Body of pancreas (tissue), 4 donors: ENCODE measurements at regions not wholly inside any gene's neighbourhood (a gene's known extent, or its start where the extent isn't known, plus 50 kb on each side); places are given as distances from the start of the nearest gene placed in this dataset.

Experiments
- ATAC-seq: fragments of 150-250 bp; one replicate; pipeline ENCODE4 v1.9.1; 2016
- DNase-seq, 4 donors: peaks; one replicate each; pipeline ENCODE4 v3.0.0-alpha.2; 2019
- H3K27ac ChIP-seq, 4 donors: fragments of 200-600 bp; sonication (generic); 1 replicate in 3 of 4; 2 replicates in 1 of 4; pipeline versions ENCODE4 v1.5.1 to v1.6.1; 2016 to 2019; ENCODE audit warnings: mild to moderate bottlenecking in 1 of 4, mixed read lengths in 1 of 4, moderate library complexity in 1 of 4
- H3K27me3 ChIP-seq, 2 donors: fragments of 200-600 bp; sonication (generic); one replicate each; pipeline ENCODE4 v1.6.0; 2016; ENCODE audit warnings: mild to moderate bottlenecking in 1 of 2
- H3K36me3 ChIP-seq, 2 donors: fragments of 200-600 bp; sonication (generic); replicated peaks in 1 of 2; 2 replicates each; pipeline ENCODE4 v1.5.1; 2016; ENCODE audit warnings: low read depth in 2 of 2; ENCODE audit not compliant: insufficient read depth in 1 of 2
- H3K4me1 ChIP-seq: fragments of 200-600 bp; sonication (generic); one replicate; pipeline ENCODE4 v1.6.0; 2016
- H3K4me3 ChIP-seq, 2 donors: fragments of 200-600 bp; sonication (generic); 1 replicate in 1 of 2; 2 replicates in 1 of 2; pipeline ENCODE4 v1.5.1; 2016 to 2019
- H3K9me3 ChIP-seq, 3 donors: fragments of 200-600 bp; sonication (generic); 1 replicate in 2 of 3; 2 replicates in 1 of 3; pipeline ENCODE4 v1.5.1; 2016
- CTCF ChIP-seq, 7 experiments: fragments of 450-650 bp in 4 of 7; fragments of 200-600 bp in 3 of 7; sonication (generic) in 3 of 7; IDR thresholded peaks; one replicate each; pipeline ENCODE4 v1.5.1; 2016 to 2019; ENCODE audit warnings: antibody characterized with exemption in 7 of 7
- POLR2A ChIP-seq, 3 donors: fragments of 450-650 bp; IDR thresholded peaks; one replicate each; pipeline ENCODE4 v1.6.1; 2016; ENCODE audit warnings: antibody characterized with exemption in 3 of 3, mild to moderate bottlenecking in 2 of 3
- WGBS, 2 donors: methylation state at CpG; one replicate each; pipeline ENCODE4 v1.1.5; 2017; 5-methylcytosine and 5-hydroxymethylcytosine counted together
- intact Hi-C: fragments of 100-400 bp; cut with DNase I; formaldehyde crosslinking; loops from one replicate; pipeline ENCODE4 v1.15.1; 2023

- DNase-seq (no peak), ATAC-seq (no peak)
- Histone ChIP-seq H3K27me3 (no peaks in the 10 kb centered on the region), H3K36me3 (no peaks in the 10 kb centered on the region), H3K9me3 (no peaks in the 10 kb centered on the region), H3K27ac (no peak overlapping the region), H3K4me3 (no peak overlapping the region), H3K4me1 (no peaks in the 10 kb centered on the region)
- TF ChIP-seq CTCF (IDR thresholded peaks at IDR 0.05) (no peak), POLR2A (IDR thresholded peaks at IDR 0.05) (no peak)
- intact Hi-C loops: no loop called here
- WGBS, 2 donors: 53 to 63% methylated on average over 9 of the region's 9 CpGs
Measured at GRCh38 chr20:51165131-51165530, 142.2 kb upstream of the KCNG1 start.

GRCh38 chr20:51164731-51165130 lies 141.8 kb upstream of the KCNG1 start:
- WGBS, 2 donors: 50 to 51% methylated on average over 2 of the region's 2 CpGs
- TF ChIP-seq CTCF (IDR thresholded peaks at IDR 0.05) (no peak), POLR2A (IDR thresholded peaks at IDR 0.05) (no peak)
- H3K27ac ChIP-seq: no peak overlapping the region
- H3K9me3 ChIP-seq: no peaks in the 10 kb centered on the region
- no peaks in the 10 kb centered on the region for H3K36me3 ChIP-seq
- ATAC-seq (no peak), DNase-seq (no peak)
- no peak overlapping the region for H3K4me3 ChIP-seq
- intact Hi-C loops: no loop called here
- H3K4me1 ChIP-seq: no peaks in the 10 kb centered on the region
- no peaks in the 10 kb centered on the region for H3K27me3 ChIP-seq

GRCh38 chr20:51163996-51164600 lies 141.2 kb upstream of the KCNG1 start:
- 63 to 68% methylated on average over 11 to 13 of the region's 13 CpGs for WGBS, 2 donors
- Histone ChIP-seq H3K27me3 (no peaks in the 10 kb centered on the region), H3K27ac (no peak overlapping the region), H3K4me3 (no peak overlapping the region), H3K4me1 (no peaks in the 10 kb centered on the region), H3K9me3 (no peaks in the 10 kb centered on the region), H3K36me3 (no peaks in the 10 kb centered on the region)
- DNase-seq: no peak
- TF ChIP-seq POLR2A (IDR thresholded peaks at IDR 0.05) (no peak), CTCF (IDR thresholded peaks at IDR 0.05) (no peak)
- no peak for ATAC-seq
- intact Hi-C loops: no loop called here

- TF ChIP-seq CTCF (IDR thresholded peaks at IDR 0.05) (no peak), POLR2A (IDR thresholded peaks at IDR 0.05) (no peak)
- no peak for DNase-seq
- no peaks in the 10 kb centered on the region for H3K27me3 ChIP-seq
- no peak overlapping the region for H3K27ac ChIP-seq
- no peaks in the 10 kb centered on the region for H3K4me1 ChIP-seq
- intact Hi-C loops: no loop called here
- ATAC-seq: no peak
- 47 to 69% methylated on average over 6 of the region's 6 CpGs for WGBS, 2 donors
- H3K36me3 ChIP-seq: no peaks in the 10 kb centered on the region
- no peak overlapping the region for H3K4me3 ChIP-seq
- H3K9me3 ChIP-seq: no peaks in the 10 kb centered on the region
Measured at GRCh38 chr20:51162015-51162414, 139.1 kb upstream of the KCNG1 start.

- no peaks in the 10 kb centered on the region for H3K36me3 ChIP-seq
- 48 to 55% methylated on average over 5 to 6 of the region's 6 CpGs for WGBS, 2 donors
- intact Hi-C loops: no loop called here
- H3K4me1 ChIP-seq: peaks cover 4% of the 10 kb centered on the region
- DNase-seq (no peak), ATAC-seq (no peak)
- H3K9me3 ChIP-seq: no peaks in the 10 kb centered on the region
- no peaks in the 10 kb centered on the region for H3K27me3 ChIP-seq
- TF ChIP-seq POLR2A (IDR thresholded peaks at IDR 0.05) (no peak), CTCF (IDR thresholded peaks at IDR 0.05) (no peak)
- no peak overlapping the region for H3K4me3 ChIP-seq
- H3K27ac ChIP-seq: no peak overlapping the region
Measured at GRCh38 chr20:51160821-51161220, 137.9 kb upstream of the KCNG1 start.
